ENCODE measurements at regions not wholly inside any gene's neighbourhood (a gene's known extent, or its start where the extent isn't known, plus 50 kb on each side); places are given as distances from the start of the nearest gene placed in this dataset.
"Not testable (repeated sequence)": the region's sequence is repeated elsewhere in the genome, so short reads cannot be mapped to it uniquely, and the experiment has no call there.

GRCh38 chr10:78464118-78464855, 430.6 kb downstream of the RPS24 start:
- no peak for DNase-seq

GRCh38 chr10:78464856-78465267, 431.2 kb downstream of the RPS24 start:
- peak; percentile 78 for DNase-seq

- DNase-seq, result no peak
These were observed 431.8 kb downstream of the RPS24 start for GRCh38 chr10:78465431-78465830.

GRCh38 chr10:78467496-78468106, 433.9 kb downstream of the RPS24 start:
- DNase-seq, result no peak

GRCh38 chr10:78468731-78469130, 435.1 kb downstream of the RPS24 start:
- not testable (repeated sequence) for DNase-seq

- DNase-seq, result peak; percentile 69
These were observed 436.8 kb downstream of the RPS24 start for GRCh38 chr10:78470267-78471103.

- DNase-seq, result no peak
These were observed 437.7 kb downstream of the RPS24 start for GRCh38 chr10:78471326-78471722.

- DNase-seq, result no peak
These were observed 438.3 kb downstream of the RPS24 start for GRCh38 chr10:78471723-78472550.

- peak; percentile 76 for DNase-seq
These were observed 438.9 kb downstream of the RPS24 start for GRCh38 chr10:78472551-78472890.

GRCh38 chr10:78473006-78473405, 439.3 kb downstream of the RPS24 start:
- DNase-seq, result no peak

GRCh38 chr10:78474743-78475142, 441.1 kb downstream of the RPS24 start:
- DNase-seq, result no peak

GRCh38 chr10:78475437-78475836, 441.8 kb downstream of the RPS24 start:
- no peak for DNase-seq

GRCh38 chr10:78476156-78476555, 442.5 kb downstream of the RPS24 start:
- no peak for DNase-seq

GRCh38 chr10:78476844-78477243, 443.2 kb downstream of the RPS24 start:
- DNase-seq, result no peak

GRCh38 chr10:78478919-78479318, 445.3 kb downstream of the RPS24 start:
- no peak for DNase-seq

GRCh38 chr10:78479467-78479866, 445.8 kb downstream of the RPS24 start:
- no peak for DNase-seq

GRCh38 chr10:78481842-78482241, 448.2 kb downstream of the RPS24 start:
- no peak for DNase-seq

- DNase-seq, result no peak
These were observed 450.0 kb downstream of the RPS24 start for GRCh38 chr10:78483641-78484040.

- no peak for DNase-seq
These were observed 455.4 kb downstream of the RPS24 start for GRCh38 chr10:78489034-78489433.

- no peak for DNase-seq
These were observed 458.1 kb downstream of the RPS24 start for GRCh38 chr10:78491812-78492211.

GRCh38 chr10:78492424-78492823, 458.8 kb downstream of the RPS24 start:
- DNase-seq, result no peak

- no peak for DNase-seq
These were observed 460.5 kb downstream of the RPS24 start for GRCh38 chr10:78494179-78494578.
